ENCODE measurements at regions not wholly inside any gene's neighbourhood (a gene's known extent, or its start where the extent isn't known, plus 50 kb on each side); places are given as distances from the start of the nearest gene placed in this dataset.

DNA sequence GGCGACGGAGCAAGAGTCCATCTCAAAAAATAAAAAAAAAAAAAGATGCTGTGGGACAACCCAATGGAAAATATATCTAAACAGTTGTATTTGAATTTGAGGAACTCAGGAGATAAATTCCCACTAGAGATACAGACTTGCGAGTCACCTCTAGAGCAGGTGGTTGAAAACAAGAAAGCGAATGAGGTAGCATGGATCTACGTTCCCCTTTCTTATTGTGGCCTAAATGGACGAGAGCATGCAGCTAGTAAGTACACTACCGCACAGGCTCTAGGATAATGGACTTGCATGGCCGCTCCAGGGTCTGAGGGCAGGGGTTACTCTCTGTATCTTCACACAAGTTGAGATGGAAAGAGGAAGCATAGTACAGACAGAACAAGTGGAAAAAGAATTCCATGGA, 63.5 kb upstream of the TGFBR2 start:
- TF ChIP-seq, protein P1, sequence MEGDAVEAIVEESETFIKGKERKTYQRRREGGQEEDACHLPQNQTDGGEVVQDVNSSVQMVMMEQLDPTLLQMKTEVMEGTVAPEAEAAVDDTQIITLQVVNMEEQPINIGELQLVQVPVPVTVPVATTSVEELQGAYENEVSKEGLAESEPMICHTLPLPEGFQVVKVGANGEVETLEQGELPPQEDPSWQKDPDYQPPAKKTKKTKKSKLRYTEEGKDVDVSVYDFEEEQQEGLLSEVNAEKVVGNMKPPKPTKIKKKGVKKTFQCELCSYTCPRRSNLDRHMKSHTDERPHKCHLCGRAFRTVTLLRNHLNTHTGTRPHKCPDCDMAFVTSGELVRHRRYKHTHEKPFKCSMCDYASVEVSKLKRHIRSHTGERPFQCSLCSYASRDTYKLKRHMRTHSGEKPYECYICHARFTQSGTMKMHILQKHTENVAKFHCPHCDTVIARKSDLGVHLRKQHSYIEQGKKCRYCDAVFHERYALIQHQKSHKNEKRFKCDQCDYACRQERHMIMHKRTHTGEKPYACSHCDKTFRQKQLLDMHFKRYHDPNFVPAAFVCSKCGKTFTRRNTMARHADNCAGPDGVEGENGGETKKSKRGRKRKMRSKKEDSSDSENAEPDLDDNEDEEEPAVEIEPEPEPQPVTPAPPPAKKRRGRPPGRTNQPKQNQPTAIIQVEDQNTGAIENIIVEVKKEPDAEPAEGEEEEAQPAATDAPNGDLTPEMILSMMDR (IDR thresholded peaks at IDR 0.05; ENCODE audit: insufficient read depth, low read depth, low read length): no peak
- no peak for DNase-seq (ENCODE audit: low read depth)
- Histone ChIP-seq H3K36me3 (ENCODE audit: control insufficient read depth, insufficient read depth, low read length) (no peaks in the 10 kb centered on the region), H3K4me3 (ENCODE audit: low read depth, low read length) (no peak overlapping the region), H3K27me3 (ENCODE audit: control insufficient read depth, insufficient read depth, low read length) (no peaks in the 10 kb centered on the region)
- POLR2A ChIA-PET: no interaction called here
- CTCF ChIA-PET: interaction anchor here (0.8 to 1.0 kb wide), 2 partner anchors 15 to 18 kb away, joined by 3 read pairs; no protein-coding TSS in a partner anchor

DNA sequence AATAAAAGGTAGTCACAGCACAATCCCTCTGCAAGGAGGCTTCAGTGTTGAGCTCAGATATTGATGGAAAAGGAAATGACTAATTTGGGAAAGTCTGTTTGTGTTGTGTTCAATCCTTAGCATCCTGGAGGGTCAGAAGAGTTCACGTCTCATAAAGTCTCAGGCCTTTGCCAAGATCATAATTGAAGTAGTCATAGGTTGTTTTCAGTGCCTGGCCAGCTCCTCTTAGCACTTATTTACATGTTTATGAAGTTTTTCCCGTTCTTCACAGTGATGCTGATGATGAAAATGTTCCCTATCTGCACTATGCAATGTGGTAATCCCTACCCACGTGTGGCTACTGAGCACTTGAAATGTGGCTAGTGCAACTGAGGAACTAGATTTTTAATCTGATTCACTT, 61.6 kb upstream of the TGFBR2 start:
- Histone ChIP-seq H3K27me3 (ENCODE audit: control insufficient read depth, insufficient read depth, low read length) (no peaks in the 10 kb centered on the region), H3K4me3 (ENCODE audit: low read depth, low read length) (no peak overlapping the region), H3K36me3 (ENCODE audit: control insufficient read depth, insufficient read depth, low read length) (no peaks in the 10 kb centered on the region)
- peak; percentile 71 for DNase-seq (ENCODE audit: low read depth)
- CTCF ChIA-PET: interaction anchor here (1.0 kb wide), 1 partner anchor 11 kb away, joined by 3 read pairs; no protein-coding TSS in a partner anchor
- TF ChIP-seq, protein P1 (IDR thresholded peaks at IDR 0.05; ENCODE audit: insufficient read depth, low read depth, low read length): no peak
- POLR2A ChIA-PET: no interaction called here

DNA sequence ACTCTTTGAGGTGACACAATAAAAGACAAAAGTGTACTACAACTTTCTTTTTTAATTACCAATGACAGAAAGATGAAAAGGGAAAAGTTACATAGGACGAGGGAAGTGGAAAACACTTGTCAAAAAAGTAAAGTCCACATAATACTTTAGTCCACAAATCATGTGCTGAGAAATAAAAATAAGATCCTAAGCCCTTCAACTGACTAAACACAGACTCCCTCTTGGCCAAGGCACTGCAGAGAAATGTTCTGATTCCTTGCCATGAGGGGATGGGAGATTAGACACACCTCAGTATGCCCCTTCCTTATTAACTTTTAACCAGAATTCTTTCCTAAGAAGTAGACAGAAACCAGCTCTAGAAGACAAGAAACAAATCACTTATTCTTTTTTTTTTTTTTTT, 59.5 kb upstream of the TGFBR2 start:
- DNase-seq (ENCODE audit: low read depth): no peak
- ChIA-PET POLR2A (no interaction called here), CTCF (interaction anchor here (1.0 kb wide), 1 partner anchor 146 kb away, joined by 3 read pairs; no protein-coding TSS in a partner anchor)
- no peaks in the 10 kb centered on the region for H3K27me3 ChIP-seq (ENCODE audit: control insufficient read depth, insufficient read depth, low read length)
- TF ChIP-seq, protein P1 (IDR thresholded peaks at IDR 0.05; ENCODE audit: insufficient read depth, low read depth, low read length): no peak
- no peaks in the 10 kb centered on the region for H3K36me3 ChIP-seq (ENCODE audit: control insufficient read depth, insufficient read depth, low read length)
- H3K4me3 ChIP-seq (ENCODE audit: low read depth, low read length): no peak overlapping the region

DNA sequence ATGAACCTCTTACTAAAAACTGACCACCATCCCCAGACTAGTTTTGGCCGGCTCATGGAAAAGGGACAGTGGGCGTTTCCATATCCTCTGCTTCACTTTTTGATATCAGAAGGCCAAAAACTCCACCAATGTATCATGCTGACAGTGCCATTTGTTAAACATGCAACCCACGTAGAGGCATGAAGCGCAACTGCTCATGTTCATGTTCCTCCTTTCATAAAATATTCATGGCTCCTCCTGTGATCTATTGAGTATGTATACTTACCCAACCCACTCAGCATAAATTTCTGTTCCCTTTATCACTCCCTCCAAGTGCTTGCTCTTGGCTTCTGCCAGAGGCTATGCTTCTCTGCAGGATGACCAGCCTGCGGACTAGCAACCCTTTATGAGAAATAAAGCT, 58.7 kb upstream of the TGFBR2 start:
- DNase-seq (ENCODE audit: low read depth): no peak
- CTCF ChIA-PET: interaction anchor here (0.7 to 1.0 kb wide), 3 partner anchors 15 to 146 kb away, joined by 3 read pairs; no protein-coding TSS in a partner anchor
- Histone ChIP-seq H3K36me3 (ENCODE audit: control insufficient read depth, insufficient read depth, low read length) (no peaks in the 10 kb centered on the region), H3K4me3 (ENCODE audit: low read depth, low read length) (no peak overlapping the region), H3K27me3 (ENCODE audit: control insufficient read depth, insufficient read depth, low read length) (no peaks in the 10 kb centered on the region)
- POLR2A ChIA-PET: interaction anchor here (0.5 to 0.7 kb wide), 2 partner anchors 142 to 921 kb away, joined by 4 read pairs; no protein-coding TSS in a partner anchor
- TF ChIP-seq, protein P1 (IDR thresholded peaks at IDR 0.05; ENCODE audit: insufficient read depth, low read depth, low read length): no peak

DNA sequence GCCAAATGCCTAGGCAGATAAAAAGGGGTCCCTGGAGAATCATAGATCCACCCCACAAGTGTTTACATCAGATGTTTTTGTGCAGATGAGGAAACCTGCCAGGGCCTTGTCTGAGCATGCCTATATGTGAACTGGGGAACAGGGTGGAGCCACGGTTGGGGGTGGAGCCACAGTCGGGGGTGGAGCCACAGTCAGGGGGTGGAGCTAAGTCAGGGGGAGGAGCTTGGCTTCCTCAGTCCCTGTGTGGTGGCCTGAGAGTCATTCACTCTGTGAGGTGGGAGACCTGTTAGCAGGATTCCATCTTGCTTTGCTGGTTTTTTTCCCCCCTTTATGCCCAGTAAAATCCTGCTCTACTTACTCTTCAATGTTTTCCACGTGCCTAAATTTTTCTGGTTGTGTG, 57.8 kb upstream of the TGFBR2 start:
- POLR2A ChIA-PET: interaction anchor here (0.5 to 0.7 kb wide), 2 partner anchors 143 to 920 kb away, joined by 4 read pairs; no protein-coding TSS in a partner anchor

More for the DNA sequence above, 57.8 kb upstream of the TGFBR2 start:
- Histone ChIP-seq H3K36me3 (ENCODE audit: control insufficient read depth, insufficient read depth, low read length) (no peaks in the 10 kb centered on the region), H3K27me3 (ENCODE audit: control insufficient read depth, insufficient read depth, low read length) (no peaks in the 10 kb centered on the region), H3K4me3 (ENCODE audit: low read depth, low read length) (no peak overlapping the region)
- CTCF ChIA-PET: interaction anchor here (1.0 kb wide), 1 partner anchor 16 kb away, joined by 3 read pairs; no protein-coding TSS in a partner anchor
- TF ChIP-seq, protein P1 (IDR thresholded peaks at IDR 0.05; ENCODE audit: insufficient read depth, low read depth, low read length): no peak
- DNase-seq (ENCODE audit: low read depth): no peak
